ENCODE measurements at regions not wholly inside any gene's neighbourhood (a gene's known extent, or its start where the extent isn't known, plus 50 kb on each side); places are given as distances from the start of the nearest gene placed in this dataset.

GRCh38 chr2:226407135-226407534 is 392.5 kb downstream of the IRS1 start:
- DNase-seq (peak in 1 of 3 donors; percentile 9), ATAC-seq (ENCODE audit: insufficient read depth, low FRiP score) (no peak)
- 27 to 48% methylated on average over 2 of the region's 2 CpGs for WGBS, 2 donors
- no peak overlapping the region for H3K9ac ChIP-seq (ENCODE audit: insufficient read depth in 1 of 2, low read length in 2 of 2)
- no peak overlapping the region for H3K27ac ChIP-seq (ENCODE audit: low read depth in 1 of 2, low read length in 1 of 2)
- peaks cover 0 to 6% (median 3%) of the 10 kb centered on the region in 5 donors for H3K4me1 ChIP-seq (ENCODE audit: control insufficient read depth in 5 of 5, insufficient read depth in 5 of 5, low read length in 5 of 5)
- TF ChIP-seq CTCF (IDR thresholded peaks at IDR 0.05; ENCODE audit: control extremely low read depth, extremely low read depth): no peak
- H3K4me3 ChIP-seq: no peak overlapping the region
- H3K9me3 ChIP-seq (ENCODE audit: control insufficient read depth in 4 of 4, insufficient read depth in 3 of 4, low read length in 3 of 4): no peaks in the 10 kb centered on the region
- H3K36me3 ChIP-seq (ENCODE audit: control insufficient read depth in 4 of 4, insufficient read depth in 4 of 4, low read length in 4 of 4): no peaks in the 10 kb centered on the region
- no peaks in the 10 kb centered on the region for H3K27me3 ChIP-seq (ENCODE audit: control insufficient read depth in 3 of 3, insufficient read depth in 3 of 3, low read length in 2 of 3)

GRCh38 chr2:226405465-226405864 is 394.2 kb downstream of the IRS1 start:
- H3K9ac ChIP-seq (ENCODE audit: insufficient read depth in 1 of 2, low read length in 2 of 2): no peak overlapping the region
- H3K4me3 ChIP-seq: no peak overlapping the region
- ATAC-seq (ENCODE audit: insufficient read depth, low FRiP score) (no peak), DNase-seq (no peak)
- H3K9me3 ChIP-seq (ENCODE audit: control insufficient read depth in 4 of 4, insufficient read depth in 3 of 4, low read length in 3 of 4): no peaks in the 10 kb centered on the region
- no peak for TF ChIP-seq CTCF (IDR thresholded peaks at IDR 0.05; ENCODE audit: control extremely low read depth, extremely low read depth)
- H3K36me3 ChIP-seq (ENCODE audit: control insufficient read depth in 4 of 4, insufficient read depth in 4 of 4, low read length in 4 of 4): no peaks in the 10 kb centered on the region
- H3K27ac ChIP-seq (ENCODE audit: low read depth in 1 of 2, low read length in 1 of 2): no peak overlapping the region
- H3K4me1 ChIP-seq (ENCODE audit: control insufficient read depth in 5 of 5, insufficient read depth in 5 of 5, low read length in 5 of 5): peaks cover 0 to 1% (median 0%) of the 10 kb centered on the region in 5 donors
- 70 to 74% methylated on average over 1 of the region's 1 CpG for WGBS, 2 donors
- no peaks in the 10 kb centered on the region for H3K27me3 ChIP-seq (ENCODE audit: control insufficient read depth in 3 of 3, insufficient read depth in 3 of 3, low read length in 2 of 3)

GRCh38 chr2:226403369-226403768 is 396.3 kb downstream of the IRS1 start:
- ATAC-seq (ENCODE audit: insufficient read depth, low FRiP score) (no peak), DNase-seq (peak in 1 of 3 donors; percentile 13)
- no peak for TF ChIP-seq CTCF (IDR thresholded peaks at IDR 0.05; ENCODE audit: control extremely low read depth, extremely low read depth)
- Histone ChIP-seq H3K36me3 (ENCODE audit: control insufficient read depth in 4 of 4, insufficient read depth in 4 of 4, low read length in 4 of 4) (no peaks in the 10 kb centered on the region), H3K4me1 (ENCODE audit: control insufficient read depth in 5 of 5, insufficient read depth in 5 of 5, low read length in 5 of 5) (peaks cover 0 to 7% (median 0%) of the 10 kb centered on the region in 5 donors), H3K4me3 (no peak overlapping the region), H3K9me3 (ENCODE audit: control insufficient read depth in 4 of 4, insufficient read depth in 3 of 4, low read length in 3 of 4) (no peaks in the 10 kb centered on the region), H3K27me3 (ENCODE audit: control insufficient read depth in 3 of 3, insufficient read depth in 3 of 3, low read length in 2 of 3) (no peaks in the 10 kb centered on the region), H3K9ac (ENCODE audit: insufficient read depth in 1 of 2, low read length in 2 of 2) (no peak overlapping the region), H3K27ac (ENCODE audit: low read depth in 1 of 2, low read length in 1 of 2) (no peak overlapping the region)
- 67 to 68% methylated on average over 2 of the region's 2 CpGs for WGBS, 2 donors

GRCh38 chr2:226399006-226399405 is 400.6 kb downstream of the IRS1 start:
- ATAC-seq (ENCODE audit: insufficient read depth, low FRiP score): no peak
- Histone ChIP-seq H3K4me3 (no peak overlapping the region), H3K36me3 (ENCODE audit: control insufficient read depth in 4 of 4, insufficient read depth in 4 of 4, low read length in 4 of 4) (no peaks in the 10 kb centered on the region), H3K27ac (ENCODE audit: low read depth in 1 of 2, low read length in 1 of 2) (no peak overlapping the region), H3K27me3 (ENCODE audit: control insufficient read depth in 3 of 3, insufficient read depth in 3 of 3, low read length in 2 of 3) (no peaks in the 10 kb centered on the region), H3K9ac (ENCODE audit: insufficient read depth in 1 of 2, low read length in 2 of 2) (no peak overlapping the region), H3K4me1 (ENCODE audit: control insufficient read depth in 5 of 5, insufficient read depth in 5 of 5, low read length in 5 of 5) (peaks cover 0 to 9% (median 0%) of the 10 kb centered on the region in 5 donors), H3K9me3 (ENCODE audit: control insufficient read depth in 4 of 4, insufficient read depth in 3 of 4, low read length in 3 of 4) (no peaks in the 10 kb centered on the region)
- 79 to 85% methylated on average over 1 of the region's 1 CpG for WGBS, 2 donors
- TF ChIP-seq CTCF (IDR thresholded peaks at IDR 0.05; ENCODE audit: control extremely low read depth, extremely low read depth): no peak
- DNase-seq: no peak

Data from lung (tissue), 11 donors.